Retinal pigment epithelial cell (primary cell): ENCODE measurements at regions not wholly inside any gene's neighbourhood (a gene's known extent, or its start where the extent isn't known, plus 50 kb on each side); places are given as distances from the start of the nearest gene placed in this dataset.

Experiments used
- DNase-seq: peaks from one replicate; pipeline ENCODE4 v3.0.0-alpha.2; 2010; ENCODE audit warnings: low read depth
- H3K4me3 ChIP-seq: 2 replicates; pipeline ENCODE4 v1.5.1; 2011; ENCODE audit warnings: mild to moderate bottlenecking, low read length, control low read depth, moderate library complexity
- CTCF ChIP-seq: conservative IDR thresholded peaks from 2 replicates; pipeline ENCODE4 v1.5.1; 2011; ENCODE audit warnings: low read depth, low read length, control low read depth, inconsistent platforms

- H3K4me3 ChIP-seq, result no peak overlapping the region
- no peak for DNase-seq
- no peak for TF ChIP-seq CTCF
These were observed 677.8 kb downstream of the TSN start for GRCh38 chr2:122433123-122433754.

GRCh38 chr2:122445003-122445402, 689.6 kb downstream of the TSN start:
- no peak for DNase-seq
- TF ChIP-seq CTCF, result no peak
- no peak overlapping the region for H3K4me3 ChIP-seq

- no peak for TF ChIP-seq CTCF
- DNase-seq, result no peak
- no peak overlapping the region for H3K4me3 ChIP-seq
These were observed 691.3 kb downstream of the TSN start for GRCh38 chr2:122446761-122447160.

GRCh38 chr2:122447237-122447636, 691.8 kb downstream of the TSN start:
- DNase-seq, result no peak
- H3K4me3 ChIP-seq, result no peak overlapping the region
- TF ChIP-seq CTCF, result no peak

GRCh38 chr2:122451040-122451439, 695.6 kb downstream of the TSN start:
- no peak overlapping the region for H3K4me3 ChIP-seq
- no peak for DNase-seq
- TF ChIP-seq CTCF, result peak; percentile 30

- TF ChIP-seq CTCF, result no peak
- no peak for DNase-seq
- no peak overlapping the region for H3K4me3 ChIP-seq
These were observed 696.2 kb downstream of the TSN start for GRCh38 chr2:122451697-122452096.

GRCh38 chr2:122469147-122469546, 713.7 kb downstream of the TSN start:
- no peak for DNase-seq
- TF ChIP-seq CTCF, result no peak
- H3K4me3 ChIP-seq, result no peak overlapping the region
